ENCODE measurements at regions not wholly inside any gene's neighbourhood (a gene's known extent, or its start where the extent isn't known, plus 50 kb on each side); places are given as distances from the start of the nearest gene placed in this dataset.

GRCh38 chr16:9695152-9695551 is 487.1 kb downstream of the GRIN2A start:
- no peak for TF ChIP-seq CTCF (IDR thresholded peaks at IDR 0.05; ENCODE audit: low read length)
- TF ChIP-seq EZH2 (optimal IDR thresholded peaks at IDR 0.05; ENCODE audit: low read depth, low read length), result no peak
